Prostate gland (tissue), 2 donors: ENCODE measurements at regions not wholly inside any gene's neighbourhood (a gene's known extent, or its start where the extent isn't known, plus 50 kb on each side); places are given as distances from the start of the nearest gene placed in this dataset.
"Not testable (repeated sequence)": the region's sequence is repeated elsewhere in the genome, so short reads cannot be mapped to it uniquely, and the experiment has no call there.

Experiments
- CTCF ChIP-seq, 4 experiments: fragments of 200-600 bp in 2 of 4; fragments of 450-650 bp in 2 of 4; sonication (generic) in 2 of 4; IDR thresholded peaks; 1 replicate in 3 of 4; 2 replicates in 1 of 4; pipeline ENCODE4 v1.5.1; 2016 to 2019; ENCODE audit warnings: antibody characterized with exemption in 4 of 4, mild to moderate bottlenecking in 2 of 4, moderate library complexity in 2 of 4
- POLR2A ChIP-seq: fragments of 450-650 bp; IDR thresholded peaks from one replicate; pipeline ENCODE4 v1.6.1; 2016; ENCODE audit warnings: antibody characterized with exemption, mild to moderate bottlenecking
- POLR2AphosphoS5 ChIP-seq: sonication (generic); formaldehyde crosslinking; IDR thresholded peaks from one replicate; pipeline ENCODE4 v1.6.1; 2017; ENCODE audit warnings: antibody characterized with exemption

DNA sequence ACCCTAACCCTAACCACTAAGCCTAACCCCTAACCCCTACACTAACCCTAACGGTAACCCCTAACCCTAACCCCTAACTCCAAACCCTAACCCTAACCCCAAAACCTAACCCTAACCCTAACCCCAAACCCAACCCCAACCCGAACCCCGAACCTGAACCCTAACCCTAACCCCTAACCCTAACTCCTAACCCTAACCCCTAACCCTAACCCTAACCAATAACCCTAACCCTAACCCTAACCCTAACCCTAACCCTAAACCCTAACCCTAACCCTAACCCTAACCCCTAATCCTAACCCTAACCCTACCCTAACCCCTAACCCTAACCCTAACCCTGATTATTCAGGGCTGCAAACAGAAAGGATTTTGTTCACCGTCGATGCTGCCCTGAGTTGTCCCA is 144.6 kb upstream of the DUSP22 start:
- not testable (repeated sequence) for TF ChIP-seq CTCF (IDR thresholded peaks at IDR 0.05); POLR2A; POLR2AphosphoS5
